GM19035 (cell line): ENCODE measurements at regions not wholly inside any gene's neighbourhood (a gene's known extent, or its start where the extent isn't known, plus 50 kb on each side); places are given as distances from the start of the nearest gene placed in this dataset.

Source experiments
- ATAC-seq: cut with Tn5 transposase; IDR thresholded peaks from one replicate; pipeline ENCODE4 v1.9.1; 2021; ENCODE audit not compliant: unreplicated experiment

DNA sequence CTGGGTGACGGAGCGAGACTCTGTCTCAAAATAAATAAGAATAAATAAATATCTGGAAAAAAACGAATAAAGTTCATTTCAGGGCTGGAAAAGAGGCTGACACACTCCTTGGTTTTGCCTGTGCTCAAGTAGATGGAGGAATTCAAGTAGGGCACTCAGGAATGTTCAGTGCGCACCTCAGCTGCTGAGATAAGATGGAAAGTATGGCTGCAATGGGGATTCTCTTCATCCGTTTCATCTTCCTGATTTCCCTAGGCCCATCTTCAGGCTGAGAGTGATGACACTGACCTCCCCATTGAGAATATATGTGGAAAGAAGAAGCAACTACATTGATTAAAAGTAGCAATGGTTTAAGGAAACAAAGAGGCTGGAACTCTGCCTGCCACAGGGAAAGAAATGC is 130.5 kb upstream of the ZNF644 start:
- no peak for ATAC-seq

DNA sequence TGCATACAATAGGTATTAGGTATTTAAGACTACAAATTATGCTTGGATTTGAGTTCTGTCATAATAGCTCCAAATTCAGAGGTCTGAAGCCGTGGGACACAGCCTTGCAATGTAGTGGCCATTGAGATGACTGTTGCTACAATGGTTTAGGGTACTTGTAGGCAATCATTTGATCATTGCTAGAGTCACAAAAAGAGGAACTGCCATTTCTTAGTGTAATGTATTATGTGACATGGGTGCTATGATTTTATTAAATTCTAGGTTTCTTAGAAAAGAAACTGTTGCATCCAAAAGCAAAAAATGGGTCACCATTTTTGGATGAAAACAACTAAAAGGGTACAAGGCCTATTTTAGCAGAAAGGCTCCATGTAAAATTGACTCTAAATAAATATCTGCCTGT is 129.9 kb upstream of the ZNF644 start:
- ATAC-seq: no peak

DNA sequence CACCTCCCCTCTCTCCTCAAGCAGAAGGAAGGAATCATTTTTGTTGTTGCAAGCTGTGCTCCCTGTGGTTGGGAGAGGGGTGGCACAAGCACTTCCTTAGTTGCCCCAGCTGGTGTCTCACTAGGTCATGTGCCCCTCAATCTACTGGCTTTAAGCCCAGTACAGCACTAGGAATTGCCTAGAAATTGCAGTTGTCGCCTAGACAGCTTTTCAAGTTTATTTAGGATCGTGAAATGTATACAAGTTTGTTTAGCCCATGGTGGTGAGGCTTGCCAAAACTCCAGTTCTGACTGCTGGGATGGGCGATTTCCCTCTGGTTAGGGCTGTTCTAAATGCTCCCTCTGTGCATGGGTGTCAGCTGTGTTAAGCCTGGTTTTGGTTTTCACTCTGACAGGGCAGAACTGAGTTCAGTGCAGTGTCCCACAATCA is 126.8 kb upstream of the ZNF644 start:
- no peak for ATAC-seq

DNA sequence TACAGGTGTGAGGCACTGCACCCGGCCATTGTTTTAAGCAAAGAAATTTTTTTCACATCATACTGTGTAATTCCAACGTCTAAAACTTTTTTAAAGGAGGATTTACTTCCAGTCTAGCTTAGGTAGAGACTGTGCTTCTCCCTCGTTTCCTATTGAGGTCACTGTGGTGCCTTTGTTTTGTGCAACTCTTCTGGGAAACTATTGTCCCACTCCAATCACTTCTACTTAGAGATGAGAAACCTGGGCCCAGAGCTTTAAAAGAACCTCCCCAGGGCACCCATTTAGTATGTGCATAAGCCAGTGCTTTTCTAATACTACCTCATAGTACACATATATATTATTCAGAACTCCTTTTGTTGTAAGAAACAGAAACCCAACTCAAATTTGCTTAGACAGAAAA is 120.0 kb upstream of the ZNF644 start:
- no peak for ATAC-seq

DNA sequence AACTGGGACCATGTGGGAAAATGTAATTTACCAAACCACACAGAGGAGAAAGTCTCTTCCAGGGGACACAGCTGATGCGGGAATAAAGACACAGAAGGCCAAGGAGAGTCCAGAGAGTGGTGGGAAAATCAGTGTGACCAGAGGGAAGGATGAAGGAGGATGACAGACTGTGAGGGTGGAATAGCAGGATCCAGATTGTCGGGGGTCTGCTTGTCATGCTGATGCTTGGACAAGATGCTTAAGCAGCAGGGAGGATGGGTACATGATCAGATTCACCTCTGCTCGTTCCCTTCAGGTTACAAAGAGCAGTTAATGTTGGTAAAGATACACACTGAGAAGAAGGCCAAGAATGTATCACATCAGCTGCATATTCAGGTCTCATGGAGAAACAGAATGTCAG is 117.1 kb upstream of the ZNF644 start:
- ATAC-seq: no peak

DNA sequence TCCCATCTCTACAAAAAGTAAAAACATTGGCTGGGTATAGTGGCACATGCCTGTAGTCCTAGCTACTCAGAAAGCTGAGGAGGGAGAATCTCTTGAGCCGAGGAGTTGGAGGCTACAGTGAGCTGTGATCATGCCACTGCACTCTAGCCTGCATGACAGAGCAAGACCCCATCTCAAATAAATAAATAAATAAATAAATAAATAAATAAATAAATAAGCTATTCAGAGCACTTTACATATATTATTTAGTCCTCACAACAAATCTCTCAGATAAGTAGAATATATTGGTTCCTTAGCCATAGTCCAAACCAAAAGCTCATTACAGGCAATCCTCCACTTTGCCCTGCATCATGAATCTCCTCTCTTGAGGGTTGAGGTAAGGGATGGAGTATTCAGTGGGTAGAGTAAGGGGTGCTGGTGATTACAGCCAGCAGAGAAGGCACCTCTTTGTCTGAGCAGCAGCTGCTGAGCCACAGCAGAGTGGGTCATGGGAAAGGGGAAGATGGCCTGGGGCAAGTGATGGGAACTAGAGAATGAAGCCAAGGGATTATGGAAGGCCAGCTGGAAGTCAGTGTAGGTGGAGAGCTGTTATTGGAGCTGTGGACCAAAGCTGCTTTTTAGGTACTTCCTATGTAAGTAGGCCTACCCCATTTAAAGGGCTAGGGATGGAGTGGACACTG is 115.5 kb upstream of the ZNF644 start:
- ATAC-seq: no peak

DNA sequence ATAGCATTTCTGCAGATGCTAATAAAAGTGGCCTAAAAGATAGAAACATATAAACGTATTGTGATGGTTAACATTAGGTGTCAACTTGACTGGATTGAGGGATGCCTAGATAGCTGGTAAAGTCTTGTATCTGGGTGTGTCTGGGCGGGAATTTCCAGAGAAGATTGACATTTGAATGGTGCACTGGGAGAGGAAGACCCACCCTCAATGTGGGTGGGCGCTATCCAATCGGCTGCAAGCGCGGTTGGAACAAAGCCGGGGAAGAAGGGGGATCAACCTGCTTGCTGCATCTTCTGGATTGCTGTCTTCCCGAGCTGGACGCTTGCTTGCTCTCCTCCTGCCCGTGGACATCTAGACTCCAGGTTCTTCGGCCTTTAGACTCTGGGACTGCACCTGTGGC is 114.0 kb upstream of the ZNF644 start:
- ATAC-seq: no peak

DNA sequence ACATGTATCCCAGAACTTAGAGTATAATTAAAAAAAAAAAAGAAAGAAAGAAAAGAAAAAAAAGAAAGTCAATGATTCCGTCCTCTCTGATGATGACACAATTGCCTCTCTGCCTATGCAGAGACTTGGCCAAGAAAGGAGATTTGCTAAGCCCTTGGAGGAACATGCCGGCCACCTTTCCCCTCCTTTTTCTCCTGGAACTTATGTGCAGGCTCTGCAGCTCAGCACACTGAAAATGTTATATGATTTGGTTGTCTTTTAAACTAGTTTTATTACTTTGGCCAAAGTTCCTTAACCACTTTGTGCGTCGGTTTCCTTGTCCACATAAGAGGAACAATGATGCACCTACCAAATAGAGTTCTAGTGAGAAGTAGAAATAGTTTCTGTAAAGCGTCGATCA is 111.4 kb upstream of the ZNF644 start:
- ATAC-seq: no peak

DNA sequence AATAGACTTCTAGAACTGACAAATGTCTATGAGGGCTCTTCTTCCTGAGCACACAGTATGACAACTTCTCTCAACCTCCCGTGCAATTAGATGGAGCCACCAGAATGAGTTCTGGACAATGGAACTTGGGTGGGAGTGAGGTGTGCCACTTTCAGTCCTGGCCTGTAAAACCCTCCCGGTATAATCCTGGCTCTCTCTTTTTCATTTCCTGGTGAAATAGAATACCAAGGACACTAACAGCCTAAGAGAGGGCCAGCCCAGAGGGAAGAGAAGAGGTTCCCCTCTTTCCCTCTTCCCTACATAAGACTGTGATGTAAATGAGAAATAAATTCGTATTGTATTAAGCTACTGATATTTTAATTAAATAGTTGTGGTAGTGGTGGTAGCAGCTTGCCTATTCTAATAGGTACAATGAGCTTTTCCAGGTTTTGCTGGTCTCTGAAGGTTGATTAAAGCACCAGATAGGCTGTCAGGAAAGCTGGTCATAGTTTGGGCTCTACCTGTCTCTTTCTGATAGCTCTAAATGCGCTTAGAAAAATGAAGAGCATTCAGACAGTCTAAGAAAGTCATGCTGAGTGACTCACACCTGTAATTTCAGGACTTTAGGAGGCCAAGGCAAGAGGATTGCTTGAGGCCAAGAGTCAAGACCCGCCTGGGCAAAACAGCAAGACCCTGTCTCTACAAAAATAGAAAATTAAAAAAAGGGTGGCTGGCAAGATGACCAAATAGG is 108.6 kb upstream of the ZNF644 start:
- no peak for ATAC-seq

DNA sequence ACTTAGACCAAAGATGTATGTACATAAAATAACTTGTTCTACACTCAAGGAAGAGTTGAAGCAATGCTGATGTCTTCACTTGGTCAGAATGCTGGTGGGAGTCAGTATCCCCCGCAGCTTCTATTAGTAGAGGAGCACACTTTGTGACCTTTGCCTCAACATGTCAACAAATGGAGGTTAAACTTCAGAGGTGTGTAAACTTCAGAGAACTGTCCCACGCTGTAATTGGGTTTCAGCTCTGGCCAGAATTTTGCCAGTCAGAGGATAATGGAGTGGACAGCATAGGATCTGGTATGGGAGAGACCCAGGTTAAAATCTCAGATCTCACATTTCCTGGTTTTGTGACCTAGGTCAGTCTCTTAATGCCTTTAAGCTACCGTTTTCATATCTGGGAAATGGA is 107.6 kb upstream of the ZNF644 start:
- no peak for ATAC-seq

DNA sequence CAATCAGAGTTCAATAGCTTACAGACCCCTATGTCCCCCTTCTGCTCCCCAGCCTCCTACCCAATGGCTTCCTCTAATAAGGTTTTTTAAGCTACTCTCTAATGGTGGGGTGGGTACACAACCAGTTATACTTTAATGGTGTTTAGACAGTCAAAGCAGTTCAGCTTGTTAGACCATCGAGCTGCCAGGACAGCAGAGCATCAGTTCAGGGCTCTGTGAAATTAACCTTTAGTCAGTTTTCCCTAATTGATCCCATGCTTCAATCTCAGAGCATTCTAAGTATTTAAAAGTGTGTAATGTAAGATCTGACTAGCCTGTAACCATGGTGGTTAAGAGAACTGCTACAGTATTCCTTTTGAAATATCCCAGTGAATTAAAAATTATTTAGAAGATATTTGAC is 107.2 kb upstream of the ZNF644 start:
- ATAC-seq: no peak

DNA sequence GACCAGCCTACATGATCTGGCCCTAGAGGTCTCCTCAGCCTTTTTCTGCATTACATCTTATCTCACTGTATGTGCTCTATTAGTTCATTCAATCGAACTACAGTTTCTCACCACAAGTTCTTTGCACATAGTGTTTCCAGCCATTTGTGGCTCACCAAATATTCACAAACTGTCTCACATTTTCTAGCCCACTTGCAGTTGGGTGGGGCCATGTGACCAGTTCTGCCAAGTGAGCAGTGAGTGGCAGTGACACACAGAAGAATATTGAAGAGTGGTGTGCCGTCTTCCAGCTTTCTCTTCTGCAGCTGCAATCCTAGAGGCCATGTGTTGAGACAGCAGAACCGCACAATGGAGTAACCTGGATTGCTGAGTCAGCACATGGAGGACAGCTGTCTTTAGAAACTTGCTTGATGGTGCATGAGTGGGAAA is 103.2 kb upstream of the ZNF644 start:
- no peak for ATAC-seq

DNA sequence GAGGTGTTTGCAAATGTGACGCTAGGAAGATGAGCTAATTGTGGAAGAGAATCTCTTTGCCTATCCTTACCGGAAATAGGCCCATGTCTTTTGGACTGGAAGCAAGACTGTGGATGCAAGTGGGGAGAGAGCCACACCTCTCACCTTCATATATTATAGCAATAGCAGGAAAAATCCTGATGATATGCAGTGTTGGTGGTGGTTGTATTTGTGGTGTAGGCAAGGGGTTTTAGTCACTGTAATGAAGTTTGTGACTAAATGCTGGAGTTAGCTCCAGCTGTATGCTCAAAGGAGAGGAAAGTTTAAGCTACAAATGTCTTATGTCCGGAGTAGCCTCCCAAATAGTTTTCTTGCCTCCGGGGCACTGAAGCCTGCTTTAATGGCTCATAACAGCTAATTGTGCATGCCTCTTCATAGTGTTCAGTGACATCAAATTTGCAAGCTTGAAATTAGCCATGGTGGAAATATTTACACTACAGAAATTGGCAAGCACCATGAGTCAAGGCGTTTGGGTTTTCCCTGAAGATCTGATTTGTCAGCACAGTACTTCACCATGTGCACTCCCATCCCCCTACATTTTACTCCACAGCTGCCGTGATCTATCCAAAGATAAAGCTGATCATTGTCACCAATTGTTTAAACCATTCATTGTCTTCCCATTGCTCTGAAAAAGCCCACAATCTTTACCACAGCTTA is 102.6 kb upstream of the ZNF644 start:
- no peak for ATAC-seq

DNA sequence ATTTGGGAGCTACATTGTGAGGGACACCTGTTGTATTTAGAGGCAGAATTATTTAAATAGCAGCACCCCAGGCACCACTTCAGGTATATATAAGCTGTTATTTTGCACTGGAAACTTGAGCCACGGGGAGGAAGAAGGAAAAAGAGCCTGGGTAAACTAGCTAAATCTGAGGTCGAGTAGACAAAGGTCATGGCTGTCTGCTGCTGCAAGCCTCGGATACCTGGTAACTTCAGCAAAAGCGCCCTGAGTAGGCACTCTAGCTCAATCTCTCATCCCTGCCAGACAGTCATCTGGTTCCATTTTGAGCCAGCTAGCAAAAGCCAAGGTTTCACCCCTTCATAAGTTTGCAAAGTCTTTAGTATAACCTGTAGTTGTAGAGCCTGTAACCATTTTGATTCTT is 101.9 kb upstream of the ZNF644 start:
- ATAC-seq: no peak

DNA sequence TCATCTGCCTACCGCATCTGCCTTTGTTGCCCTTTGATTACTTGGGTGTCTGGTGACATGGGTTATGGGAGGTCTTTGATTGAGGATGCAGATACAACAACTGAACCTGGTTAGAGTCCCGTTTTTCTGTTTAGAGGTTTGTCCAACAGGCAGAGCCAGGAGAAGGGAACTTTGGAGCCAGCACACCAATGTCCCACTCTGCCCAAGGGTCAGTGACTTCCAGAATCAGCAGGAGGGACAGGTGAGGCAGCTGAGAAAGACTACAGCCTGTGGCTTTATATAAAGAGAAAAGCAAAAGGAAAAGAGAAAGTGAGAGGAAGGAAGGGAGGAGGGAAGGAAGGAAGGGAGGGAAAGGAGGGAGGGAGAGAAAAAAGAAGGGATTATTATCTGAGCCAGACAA is 101.5 kb upstream of the ZNF644 start:
- no peak for ATAC-seq

DNA sequence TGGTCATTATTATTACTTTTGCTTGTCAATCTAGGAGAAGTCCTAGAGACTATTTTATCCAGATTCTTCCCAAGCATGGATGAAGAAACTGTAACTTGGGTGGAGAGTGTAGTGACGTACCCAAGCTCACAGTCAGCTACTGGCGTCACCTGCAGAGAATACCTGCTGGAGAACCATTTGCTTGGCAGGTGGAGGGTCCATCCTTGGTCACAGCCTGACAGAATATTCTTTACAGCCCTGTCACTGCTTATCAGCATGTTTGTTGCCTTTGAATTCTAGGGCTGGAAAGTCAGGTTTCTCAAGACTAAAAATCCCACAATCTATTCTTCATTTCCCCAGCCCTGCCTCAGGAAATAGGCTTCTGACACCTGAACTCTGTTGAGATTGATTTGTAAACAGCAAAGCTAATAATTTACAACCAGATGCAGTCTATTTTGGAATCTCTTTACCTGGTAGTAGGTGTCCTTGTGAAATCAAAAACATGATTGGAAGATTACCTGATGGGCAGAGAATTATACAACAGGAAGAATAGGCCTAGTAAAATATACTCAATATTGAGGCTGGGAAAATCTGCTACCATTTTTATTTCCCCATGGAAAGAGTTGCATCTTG is 100.4 kb upstream of the ZNF644 start:
- no peak for ATAC-seq

DNA sequence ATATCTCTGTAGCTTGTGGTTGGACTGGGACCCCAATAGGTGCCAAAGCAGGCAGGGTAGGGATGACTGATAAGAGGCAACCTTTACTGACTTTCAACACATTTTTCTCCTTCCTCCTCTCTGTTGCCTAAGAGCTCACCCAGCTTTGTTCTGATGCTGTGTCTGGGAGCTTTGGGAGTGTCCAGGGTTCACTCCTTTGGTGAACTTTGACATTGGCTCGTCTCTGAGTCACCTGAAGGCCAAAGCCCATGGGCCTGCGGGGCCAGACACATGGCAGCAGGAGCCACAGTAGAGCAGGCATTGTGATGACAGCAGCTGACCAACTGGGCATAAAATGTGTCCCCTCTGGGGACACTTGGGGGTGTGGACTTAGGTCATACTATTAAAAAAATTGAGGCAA is 99.5 kb upstream of the ZNF644 start:
- no peak for ATAC-seq

DNA sequence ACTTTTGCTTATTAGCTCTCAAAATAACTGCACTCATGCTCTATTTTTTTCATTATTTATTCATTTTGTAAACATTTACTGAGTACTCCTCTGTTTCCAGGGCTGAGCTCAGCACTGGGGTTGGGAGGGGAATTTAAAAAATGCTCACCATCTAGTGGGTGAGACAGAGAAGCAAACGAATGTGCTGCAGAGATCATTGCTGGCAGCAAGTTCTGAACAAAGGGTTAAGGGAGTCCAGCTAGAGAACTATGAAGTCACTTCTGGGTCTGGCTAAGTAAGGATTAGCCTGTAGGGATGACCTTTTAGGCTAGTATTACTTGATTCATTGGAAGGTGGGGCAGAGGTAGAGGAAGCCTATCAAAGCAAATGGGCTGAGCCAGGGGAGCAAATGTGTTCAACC is 99.1 kb upstream of the ZNF644 start:
- no peak for ATAC-seq

DNA sequence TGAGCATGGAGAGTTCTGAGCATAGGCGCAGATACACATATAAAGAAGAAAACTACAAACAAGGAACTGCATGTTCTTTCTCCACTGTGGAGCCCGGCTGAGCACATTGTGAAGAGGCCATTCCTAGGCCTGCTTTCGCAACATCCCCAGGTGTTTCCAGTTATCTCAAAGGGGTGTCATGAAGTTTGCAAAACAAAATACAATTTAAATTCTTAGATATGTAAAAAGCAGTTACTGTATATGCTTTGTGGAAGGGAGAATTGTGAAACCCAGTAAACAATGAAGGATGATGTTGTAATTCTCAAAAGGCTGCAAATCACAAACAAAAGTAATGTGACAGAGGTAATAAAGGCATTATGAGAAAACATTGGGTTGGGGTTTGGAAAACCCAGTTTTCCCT is 98.6 kb upstream of the ZNF644 start:
- ATAC-seq: no peak

DNA sequence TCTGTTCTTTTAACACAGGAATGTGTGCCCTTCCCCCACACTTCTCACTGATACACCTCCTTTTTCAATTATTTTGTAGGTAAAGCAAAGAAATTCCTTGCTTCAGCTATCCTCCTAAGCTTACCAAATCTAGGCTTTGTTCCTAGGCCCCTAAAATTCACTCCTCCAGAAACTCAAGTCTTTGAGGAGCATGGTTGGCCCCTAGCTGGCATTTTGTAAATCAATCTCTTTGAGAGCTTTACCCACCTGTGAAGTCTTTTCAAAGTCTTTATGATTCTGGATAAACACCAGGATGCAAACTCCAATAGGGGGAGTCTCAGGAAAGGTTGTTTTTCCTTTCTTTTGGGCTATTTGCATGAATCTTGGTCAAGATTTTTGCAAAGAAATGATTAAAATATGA is 82.9 kb upstream of the ZNF644 start:
- ATAC-seq: no peak

DNA sequence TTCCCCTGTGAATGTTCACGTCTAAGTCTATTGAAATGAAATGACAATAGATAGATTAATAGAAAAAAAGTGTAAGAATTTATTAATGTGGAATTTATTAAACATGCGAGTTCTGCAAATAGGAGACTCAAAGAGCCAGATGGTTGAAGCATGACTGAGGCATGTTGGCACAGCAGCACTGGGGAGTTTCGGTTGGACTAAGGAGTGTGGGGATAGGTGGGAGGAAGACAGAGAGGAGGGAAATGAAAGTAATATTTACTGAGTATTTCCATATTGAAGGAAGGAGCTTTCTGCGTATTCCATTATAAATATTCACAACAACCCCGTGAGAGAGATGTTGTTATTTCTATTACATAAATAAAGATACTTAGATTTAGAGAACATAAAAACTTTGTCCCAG is 79.5 kb upstream of the ZNF644 start:
- no peak for ATAC-seq
